Gastrocnemius medialis (tissue), 4 donors: ENCODE measurements at regions not wholly inside any gene's neighbourhood (a gene's known extent, or its start where the extent isn't known, plus 50 kb on each side); places are given as distances from the start of the nearest gene placed in this dataset.
"Not testable (repeated sequence)": the region's sequence is repeated elsewhere in the genome, so short reads cannot be mapped to it uniquely, and the experiment has no call there.

Experiments used
- ATAC-seq, 2 donors: fragments of 150-250 bp; one replicate each; pipeline ENCODE4 v1.9.1; 2016
- DNase-seq, 2 donors: peaks; one replicate each; pipeline ENCODE4 v3.0.0-alpha.2; 2019
- H3K27ac ChIP-seq, 4 donors: fragments of 200-600 bp; sonication (generic); 1 replicate in 1 of 4; 2 replicates in 3 of 4; pipeline ENCODE4 v1.5.1; 2016 to 2018; ENCODE audit warnings: mild to moderate bottlenecking in 2 of 4, moderate library complexity in 1 of 4
- H3K27me3 ChIP-seq, 3 donors: fragments of 200-600 bp; sonication (generic) in 2 of 3; 1 replicate in 1 of 3; 2 replicates in 2 of 3; pipeline versions ENCODE4 v1.5.1 to v1.6.0; 2016 to 2019; ENCODE audit warnings: mild to moderate bottlenecking in 1 of 3, moderate library complexity in 1 of 3
- H3K36me3 ChIP-seq, 2 donors: fragments of 200-600 bp; sonication (generic) in 1 of 2; one replicate each; pipeline ENCODE4 v1.5.1; 2017 to 2018
- H3K4me1 ChIP-seq, 2 donors: fragments of 200-600 bp; sonication (generic) in 1 of 2; one replicate each; pipeline ENCODE4 v1.5.1; 2016 to 2017; ENCODE audit warnings: mild to moderate bottlenecking in 2 of 2
- H3K4me3 ChIP-seq, 4 donors: fragments of 200-600 bp; sonication (generic) in 3 of 4; 1 replicate in 1 of 4; 2 replicates in 3 of 4; pipeline ENCODE4 v1.5.1; 2016 to 2019; ENCODE audit warnings: mild to moderate bottlenecking in 2 of 4
- H3K9me3 ChIP-seq, 3 donors: fragments of 200-600 bp; sonication (generic) in 2 of 3; 1 replicate in 1 of 3; 2 replicates in 2 of 3; pipeline ENCODE4 v1.5.1; 2016 to 2019
- in situ Hi-C, 4 donors: fragments of 200-750 bp; cut with MboI; loops; one replicate each; pipeline versions ENCODE4 v1.15.0 to v1.8.0; 2017; ENCODE audit warnings: low sequenced_read_pairs in 4 of 4
- intact Hi-C: fragments of 100-400 bp; cut with DNase I; formaldehyde crosslinking; loops from one replicate; pipeline ENCODE4 v1.15.1; 2023; ENCODE audit warnings: low total_unique reads

DNA sequence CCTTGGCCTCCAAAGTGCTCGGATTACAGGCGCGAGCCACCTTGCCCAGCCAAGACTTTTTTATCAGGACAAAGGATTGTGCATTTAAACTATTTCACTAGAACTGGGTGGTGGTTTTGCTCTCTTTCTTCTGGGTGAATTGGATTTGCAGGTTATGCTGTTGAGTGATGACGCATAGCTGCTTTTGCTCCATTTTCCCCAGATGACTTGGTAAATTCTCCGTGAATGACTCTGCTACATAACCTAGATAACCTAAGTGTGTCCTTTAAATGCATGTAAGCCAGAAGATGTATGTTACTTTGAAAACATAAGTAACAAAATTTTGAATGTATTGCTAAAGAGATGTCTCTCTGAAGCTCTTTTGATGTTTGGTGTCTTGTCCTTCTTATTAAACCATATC is 103.7 kb downstream of the NSUN5 start:
- ATAC-seq, H3K4me1 ChIP-seq, H3K9me3 ChIP-seq, intact Hi-C loops, H3K36me3 ChIP-seq, H3K4me3 ChIP-seq, H3K27ac ChIP-seq, in situ Hi-C loops, H3K27me3 ChIP-seq: not testable (repeated sequence)
- DNase-seq = peak in 1 of 2 donors; percentile 15

DNA sequence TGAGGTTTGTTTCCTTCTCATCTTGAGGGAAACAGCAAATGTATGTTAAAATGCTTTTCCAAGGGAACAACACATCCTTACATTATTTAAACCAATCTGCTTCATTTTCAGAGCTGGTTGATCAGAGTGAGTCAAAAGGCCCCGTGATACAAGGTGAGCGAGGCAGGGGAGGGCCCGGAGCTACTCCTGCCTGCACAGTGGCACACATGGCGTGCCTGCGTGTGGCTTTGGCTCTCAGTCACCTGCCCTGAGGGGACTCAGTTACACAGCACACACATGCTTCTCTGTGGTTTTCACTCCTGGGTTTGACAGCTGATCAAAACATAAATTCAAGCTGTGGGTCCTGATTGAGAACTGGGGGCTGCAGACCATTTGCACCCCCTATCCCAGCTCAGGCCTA is 105.3 kb downstream of the NSUN5 start:
- H3K9me3 ChIP-seq, H3K27me3 ChIP-seq, in situ Hi-C loops, H3K4me3 ChIP-seq, H3K27ac ChIP-seq, H3K4me1 ChIP-seq, H3K36me3 ChIP-seq, intact Hi-C loops, ATAC-seq: not testable (repeated sequence)
- peak in 1 of 2 donors; percentile 18 for DNase-seq

DNA sequence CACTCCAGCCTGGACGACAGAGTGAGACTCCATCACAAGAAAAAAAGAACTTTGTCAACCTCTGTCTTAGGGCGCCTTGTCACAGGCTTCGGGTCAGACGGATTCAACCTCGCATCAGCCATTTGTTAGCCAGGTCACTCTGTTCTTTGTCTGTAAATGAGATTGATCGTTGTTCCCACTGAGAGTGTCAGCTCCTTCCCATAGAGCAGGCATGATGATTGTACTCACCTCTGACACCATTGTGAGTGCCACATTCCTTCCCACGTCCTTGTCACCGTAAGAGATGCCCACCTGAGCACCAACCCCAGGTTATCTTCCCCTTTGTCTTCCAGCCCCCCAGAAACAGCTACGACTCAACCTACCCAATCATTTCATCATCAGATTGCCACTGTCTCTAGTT is 107.4 kb downstream of the NSUN5 start:
- DNase-seq, H3K27me3 ChIP-seq, H3K4me1 ChIP-seq, H3K4me3 ChIP-seq, in situ Hi-C loops, intact Hi-C loops, H3K36me3 ChIP-seq, H3K9me3 ChIP-seq: not testable (repeated sequence)
- ATAC-seq = peak; percentile 1 to 3
- peak overlapping the region; percentile 71 to 80 (median 74) for H3K27ac ChIP-seq

DNA sequence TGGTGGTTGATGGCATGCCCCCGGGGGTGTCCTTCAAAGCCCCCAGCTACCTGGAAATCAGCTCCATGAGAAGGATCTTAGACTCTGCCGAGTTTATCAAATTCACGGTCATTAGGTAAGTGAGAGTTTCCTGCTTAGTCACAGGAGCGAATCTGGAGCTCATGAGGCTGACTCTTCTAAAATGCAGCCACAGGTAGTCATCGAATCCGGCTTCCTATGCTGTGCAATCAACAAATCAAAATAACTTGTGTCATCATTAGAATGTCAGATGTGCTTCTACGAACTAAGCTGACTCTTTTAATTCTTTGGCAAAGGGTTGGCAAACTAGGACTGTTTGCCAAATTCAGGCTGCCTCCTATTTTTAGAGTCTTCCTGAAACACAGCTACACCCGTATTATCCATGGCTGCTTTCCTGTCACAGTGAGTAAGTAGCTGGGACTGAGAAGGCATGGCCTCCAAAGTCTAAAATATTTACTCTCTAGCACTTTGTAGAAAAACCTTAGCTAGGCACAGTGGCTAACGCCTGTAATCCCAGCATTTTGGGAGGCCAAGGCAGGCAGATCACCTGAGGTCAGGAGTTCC is 108.0 kb downstream of the NSUN5 start:
- peak; percentile 96 for ATAC-seq
- H3K9me3 ChIP-seq, DNase-seq, H3K36me3 ChIP-seq, in situ Hi-C loops, H3K27ac ChIP-seq, H3K4me3 ChIP-seq, H3K4me1 ChIP-seq, intact Hi-C loops, H3K27me3 ChIP-seq: not testable (repeated sequence)

DNA sequence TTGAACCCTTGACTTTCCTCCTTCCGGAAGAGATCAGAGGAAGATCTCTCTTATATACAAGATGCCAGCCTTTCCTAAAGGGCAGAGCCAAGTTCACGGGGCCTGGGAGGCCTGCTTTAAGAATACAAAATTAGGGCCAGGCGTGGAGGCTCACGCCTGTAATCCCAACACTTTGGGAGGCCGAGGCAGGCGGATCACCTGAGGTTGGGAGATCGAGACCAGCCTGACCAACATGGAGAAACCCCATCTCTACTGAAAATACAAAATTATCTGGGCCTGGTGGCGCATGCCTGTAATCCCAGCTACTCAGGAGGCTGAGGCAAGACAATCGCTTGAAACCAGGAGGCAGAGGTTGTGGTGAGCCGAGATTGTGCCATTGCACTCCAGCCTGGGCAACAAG is 108.2 kb upstream of the SPDYE9 start:
- DNase-seq = not testable (repeated sequence)

DNA sequence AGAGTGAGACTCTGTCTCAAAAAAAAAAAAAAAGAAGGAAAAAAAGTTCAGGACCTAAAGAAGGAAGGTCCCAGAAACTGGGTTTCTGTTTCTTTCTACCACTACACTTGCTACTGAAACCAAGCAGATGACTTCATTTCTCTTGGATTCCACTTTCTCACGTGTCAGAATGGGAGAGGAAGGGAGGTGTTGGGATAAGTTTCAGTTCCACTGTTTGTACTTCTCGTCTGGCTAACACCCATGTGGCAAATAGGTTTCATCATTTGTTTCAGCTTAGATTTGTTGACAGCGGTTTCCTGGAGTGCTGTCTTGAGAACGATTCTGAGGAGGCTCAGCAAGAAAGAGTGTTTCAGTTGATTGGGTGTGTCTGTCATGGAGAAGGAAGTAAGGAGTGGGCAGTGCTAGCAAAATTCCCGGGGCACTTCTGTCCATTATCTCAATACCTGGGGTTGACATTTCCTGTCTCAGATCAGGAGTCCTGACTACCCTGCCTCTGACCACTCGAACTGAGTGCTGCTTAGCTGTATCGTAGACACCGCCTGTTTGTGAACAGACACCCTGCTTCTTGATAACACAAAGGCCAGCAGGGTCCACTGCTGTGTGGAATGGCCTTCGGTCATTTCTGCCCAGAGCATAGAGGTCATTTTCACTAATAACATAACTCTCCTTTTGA is 104.8 kb upstream of the SPDYE9 start:
- H3K4me3 ChIP-seq, H3K27me3 ChIP-seq, H3K36me3 ChIP-seq, intact Hi-C loops, DNase-seq, H3K9me3 ChIP-seq, H3K4me1 ChIP-seq, in situ Hi-C loops, H3K27ac ChIP-seq: not testable (repeated sequence)
- peak; percentile 84 to 86 for ATAC-seq

More for the DNA sequence above, 108.2 kb upstream of the SPDYE9 start:
- in situ Hi-C loops, intact Hi-C loops, H3K4me3 ChIP-seq, H3K27ac ChIP-seq, H3K4me1 ChIP-seq, H3K27me3 ChIP-seq, H3K9me3 ChIP-seq, H3K36me3 ChIP-seq, ATAC-seq: not testable (repeated sequence)

DNA sequence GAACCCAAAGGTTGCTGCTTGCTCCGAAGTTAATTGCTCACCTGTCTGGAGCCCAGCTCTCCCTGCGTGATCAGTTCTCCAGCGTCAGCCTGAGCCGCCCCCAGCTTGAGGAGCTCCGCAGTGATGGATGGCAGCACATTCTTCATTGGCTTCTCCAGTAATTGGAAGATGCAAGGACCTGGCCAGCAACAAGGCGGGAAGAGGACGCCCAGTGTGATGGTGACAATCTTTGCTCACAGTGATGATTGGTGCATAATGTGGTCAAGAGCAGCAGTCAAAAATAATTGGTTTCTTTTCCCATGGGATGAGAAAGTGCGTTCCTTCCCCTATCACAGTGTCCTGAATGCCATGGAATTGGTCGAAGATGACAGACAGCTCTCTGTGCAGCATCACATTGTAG is 102.4 kb upstream of the SPDYE9 start:
- intact Hi-C loops, H3K36me3 ChIP-seq, H3K4me1 ChIP-seq, H3K9me3 ChIP-seq, DNase-seq, ATAC-seq, H3K27ac ChIP-seq, H3K27me3 ChIP-seq, H3K4me3 ChIP-seq, in situ Hi-C loops: not testable (repeated sequence)

DNA sequence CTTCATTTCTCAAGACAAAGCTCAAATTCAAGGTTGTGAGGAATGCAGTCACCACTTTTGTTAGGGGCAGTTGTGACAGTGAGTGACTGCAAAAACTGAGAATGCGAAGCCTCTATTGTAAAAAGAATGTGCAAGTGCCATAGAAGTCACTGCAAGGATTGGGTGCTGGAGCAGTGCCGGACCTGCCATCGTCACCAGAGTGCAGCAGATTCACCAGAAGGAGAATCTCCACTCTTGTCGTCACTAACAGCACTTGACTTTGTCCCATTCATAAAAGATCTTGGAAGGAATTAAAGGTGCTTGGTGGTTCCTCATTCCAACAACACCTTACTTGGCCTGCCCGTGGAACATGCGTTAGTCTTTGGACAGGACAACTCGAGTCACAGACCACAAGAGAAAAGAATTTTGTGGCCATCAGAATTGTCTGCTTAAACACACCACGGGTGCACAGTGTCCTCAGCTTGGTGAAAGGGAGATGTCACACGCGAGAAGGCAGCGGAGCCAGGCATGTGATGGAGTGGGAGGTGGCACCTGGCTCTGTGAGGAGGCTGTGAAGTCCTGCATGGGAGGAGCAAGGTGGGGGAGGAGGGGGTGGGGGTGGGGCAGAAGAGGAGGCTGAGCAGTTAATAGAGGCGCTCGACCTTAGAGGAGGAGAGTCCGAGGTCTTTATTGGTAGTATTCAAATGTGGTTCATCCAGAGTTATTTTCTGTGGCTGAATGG is 100.9 kb upstream of the SPDYE9 start:
- DNase-seq, in situ Hi-C loops, H3K4me1 ChIP-seq, H3K36me3 ChIP-seq, H3K4me3 ChIP-seq, H3K9me3 ChIP-seq, H3K27me3 ChIP-seq, H3K27ac ChIP-seq, intact Hi-C loops: not testable (repeated sequence)
- peak; percentile 26 to 43 for ATAC-seq

DNA sequence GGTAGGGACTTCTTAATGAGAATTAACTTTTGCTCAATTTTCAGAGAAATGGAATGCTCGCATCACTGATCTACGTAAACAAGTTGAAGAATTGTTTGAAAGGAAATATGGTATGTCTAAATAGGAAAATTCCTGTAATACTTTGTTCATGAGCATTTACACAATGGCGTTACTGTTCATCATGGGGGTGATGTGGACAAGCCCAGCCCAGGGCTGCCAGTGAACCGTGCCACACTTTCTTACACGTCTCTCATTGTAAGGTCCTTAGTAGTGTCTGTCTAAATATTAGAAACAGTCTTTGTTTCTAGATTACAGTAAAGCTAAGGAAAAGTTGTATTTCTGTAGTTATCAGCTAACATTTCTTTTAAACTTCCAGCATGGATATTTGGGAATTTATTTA is 91.0 kb upstream of the SPDYE9 start:
- H3K27me3 ChIP-seq, in situ Hi-C loops, H3K36me3 ChIP-seq, H3K27ac ChIP-seq, H3K9me3 ChIP-seq, H3K4me3 ChIP-seq, ATAC-seq, H3K4me1 ChIP-seq, intact Hi-C loops, DNase-seq: not testable (repeated sequence)

GRCh38 chr7:73175322-73175721 is 89.5 kb upstream of the SPDYE9 start:
- H3K4me1 ChIP-seq, H3K27me3 ChIP-seq, ATAC-seq, in situ Hi-C loops, H3K4me3 ChIP-seq, DNase-seq, intact Hi-C loops, H3K9me3 ChIP-seq, H3K27ac ChIP-seq, H3K36me3 ChIP-seq: not testable (repeated sequence)

GRCh38 chr7:73170902-73171301 is 85.1 kb upstream of the SPDYE9 start:
- H3K27me3 ChIP-seq, DNase-seq, H3K27ac ChIP-seq, H3K4me1 ChIP-seq, in situ Hi-C loops, intact Hi-C loops, H3K9me3 ChIP-seq, H3K36me3 ChIP-seq, H3K4me3 ChIP-seq: not testable (repeated sequence)
- ATAC-seq = peak in 1 of 2 donors; percentile 22

DNA sequence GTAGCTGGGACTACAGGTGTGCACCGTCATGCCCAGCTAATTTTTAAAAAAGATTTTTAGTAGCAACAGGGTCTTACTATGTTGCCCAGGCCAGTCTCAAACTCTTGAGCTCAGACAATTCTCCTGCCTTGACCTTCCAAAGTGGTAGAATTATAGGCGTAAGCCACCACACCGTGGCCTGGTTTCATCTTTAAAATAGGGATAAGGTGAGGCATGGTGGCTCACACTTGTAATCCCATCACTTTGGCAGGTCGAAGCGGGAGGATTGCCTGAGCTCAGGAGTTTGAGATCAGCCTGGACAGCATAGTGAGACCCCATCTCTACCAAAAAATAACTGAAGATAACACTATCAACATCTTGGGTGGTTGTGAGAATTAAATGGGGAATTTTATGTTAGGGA is 84.6 kb upstream of the SPDYE9 start:
- H3K27me3 ChIP-seq, H3K4me3 ChIP-seq, ATAC-seq, intact Hi-C loops, DNase-seq, H3K4me1 ChIP-seq, H3K36me3 ChIP-seq, H3K9me3 ChIP-seq, in situ Hi-C loops, H3K27ac ChIP-seq: not testable (repeated sequence)
